Brain microvascular endothelial cell (primary cell): ENCODE measurements at regions not wholly inside any gene's neighbourhood (a gene's known extent, or its start where the extent isn't known, plus 50 kb on each side); places are given as distances from the start of the nearest gene placed in this dataset.
"Not testable (repeated sequence)": the region's sequence is repeated elsewhere in the genome, so short reads cannot be mapped to it uniquely, and the experiment has no call there.

ENCODE experiments used
- DNase-seq: peaks from one replicate; pipeline ENCODE4 v3.0.0-alpha.2; 2020
- H3K27ac ChIP-seq: fragments of 250-450 bp; sonication (Bioruptor Pico); 2 replicates; pipeline ENCODE4 v1.5.1; 2020; ENCODE audit warnings: mild to moderate bottlenecking, moderate library complexity
- H3K27me3 ChIP-seq: fragments of 250-450 bp; sonication (Bioruptor Pico); replicated peaks from 2 replicates; pipeline ENCODE4 v1.5.1; 2020; ENCODE audit warnings: mild to moderate bottlenecking
- H3K36me3 ChIP-seq: fragments of 250-450 bp; sonication (Bioruptor Pico); replicated peaks from 2 replicates; pipeline ENCODE4 v1.5.1; 2020; ENCODE audit warnings: mild to moderate bottlenecking
- H3K4me3 ChIP-seq: 2 replicates; pipeline ENCODE4 v1.5.1; 2011; ENCODE audit warnings: low read depth, mild to moderate bottlenecking, control low read depth, low read length, moderate library complexity
- in situ Hi-C: cut with HindIII; loops from 2 replicates; pipeline ENCODE4 v1.10.0; 2017; ENCODE audit warnings: low sequenced_read_pairs, low pct_ligation_motif_present
- TF ChIP-seq, protein P1 (sequence below): IDR thresholded peaks from 2 replicates; pipeline ENCODE4 v1.5.1; 2011; ENCODE audit warnings: low read depth, mild to moderate bottlenecking, moderate library complexity, low read length, control low read depth, inconsistent platforms; ENCODE audit errors: missing control alignments

DNA sequence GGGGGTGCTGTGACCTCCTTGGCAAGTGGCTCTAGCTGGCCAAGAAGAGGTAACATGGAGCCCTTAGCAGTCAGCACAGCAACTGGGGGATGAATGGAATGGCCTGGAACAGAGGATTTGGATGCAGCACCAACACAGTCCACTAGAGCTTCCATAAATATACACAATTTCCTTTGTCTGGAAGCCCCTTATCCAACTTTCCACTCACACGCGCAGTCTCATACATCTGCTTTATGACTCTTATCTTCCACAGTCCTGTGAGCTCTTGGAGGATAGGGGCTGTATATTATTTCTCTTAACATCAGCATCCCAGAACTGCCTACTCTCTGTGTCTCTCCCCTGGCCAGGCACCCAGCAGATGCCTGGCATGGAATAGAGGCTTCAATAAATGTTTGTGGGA, 235.6 kb upstream of the MAF start:
- TF ChIP-seq, protein P1, sequence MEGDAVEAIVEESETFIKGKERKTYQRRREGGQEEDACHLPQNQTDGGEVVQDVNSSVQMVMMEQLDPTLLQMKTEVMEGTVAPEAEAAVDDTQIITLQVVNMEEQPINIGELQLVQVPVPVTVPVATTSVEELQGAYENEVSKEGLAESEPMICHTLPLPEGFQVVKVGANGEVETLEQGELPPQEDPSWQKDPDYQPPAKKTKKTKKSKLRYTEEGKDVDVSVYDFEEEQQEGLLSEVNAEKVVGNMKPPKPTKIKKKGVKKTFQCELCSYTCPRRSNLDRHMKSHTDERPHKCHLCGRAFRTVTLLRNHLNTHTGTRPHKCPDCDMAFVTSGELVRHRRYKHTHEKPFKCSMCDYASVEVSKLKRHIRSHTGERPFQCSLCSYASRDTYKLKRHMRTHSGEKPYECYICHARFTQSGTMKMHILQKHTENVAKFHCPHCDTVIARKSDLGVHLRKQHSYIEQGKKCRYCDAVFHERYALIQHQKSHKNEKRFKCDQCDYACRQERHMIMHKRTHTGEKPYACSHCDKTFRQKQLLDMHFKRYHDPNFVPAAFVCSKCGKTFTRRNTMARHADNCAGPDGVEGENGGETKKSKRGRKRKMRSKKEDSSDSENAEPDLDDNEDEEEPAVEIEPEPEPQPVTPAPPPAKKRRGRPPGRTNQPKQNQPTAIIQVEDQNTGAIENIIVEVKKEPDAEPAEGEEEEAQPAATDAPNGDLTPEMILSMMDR = no peak
- in situ Hi-C loops = no loop called here
- DNase-seq = no peak
- no peaks in the 10 kb centered on the region for H3K36me3 ChIP-seq
- H3K27me3 ChIP-seq = no peaks in the 10 kb centered on the region
- no peak overlapping the region for H3K27ac ChIP-seq
- no peak overlapping the region for H3K4me3 ChIP-seq

DNA sequence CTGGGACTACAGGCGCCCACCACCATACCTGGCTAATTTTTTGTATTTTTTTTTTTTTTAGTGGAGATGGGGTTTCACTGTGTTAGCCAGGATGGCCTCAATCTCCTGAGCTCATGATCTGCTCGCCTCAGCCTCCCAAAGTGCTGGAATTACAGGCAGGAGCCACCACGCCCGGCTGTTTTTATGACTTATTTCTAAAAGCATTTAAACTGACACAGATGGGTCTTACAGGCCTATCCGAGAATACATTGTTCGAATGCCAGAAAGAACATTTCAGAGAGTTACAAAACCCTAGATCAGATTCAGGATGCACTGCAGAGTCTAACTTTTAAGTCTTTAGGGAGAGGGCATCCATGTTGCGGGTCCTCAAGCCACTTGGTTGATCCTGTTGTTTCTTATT, 234.7 kb upstream of the MAF start:
- Histone ChIP-seq H3K4me3 (no peak overlapping the region), H3K36me3 (no peaks in the 10 kb centered on the region), H3K27me3 (no peaks in the 10 kb centered on the region), H3K27ac (no peak overlapping the region)
- DNase-seq = no peak
- TF ChIP-seq, protein P1 = no peak
- in situ Hi-C loops = no loop called here

DNA sequence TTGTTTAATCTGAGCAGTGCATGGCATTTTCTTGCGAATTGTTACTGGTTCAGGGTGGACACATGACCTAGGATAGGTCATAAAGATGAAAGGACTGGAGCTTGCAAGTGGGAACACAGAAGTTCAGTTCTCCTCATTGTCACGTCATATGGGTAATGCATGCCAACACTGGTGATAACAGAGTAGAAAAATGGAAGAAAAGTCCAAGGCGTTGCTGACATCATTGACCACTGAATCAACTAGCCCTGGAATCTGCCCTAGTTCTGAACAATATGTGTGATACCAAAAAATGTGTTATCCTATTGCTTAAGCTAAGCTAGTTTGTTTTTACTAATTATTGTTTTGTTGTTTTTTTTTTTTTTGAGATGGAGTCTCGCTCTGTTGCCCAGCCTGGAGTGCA, 234.2 kb upstream of the MAF start:
- Histone ChIP-seq H3K4me3 (no peak overlapping the region), H3K27ac (no peak overlapping the region), H3K36me3 (no peaks in the 10 kb centered on the region), H3K27me3 (no peaks in the 10 kb centered on the region)
- in situ Hi-C loops = no loop called here
- no peak for DNase-seq
- TF ChIP-seq, protein P1 = no peak

DNA sequence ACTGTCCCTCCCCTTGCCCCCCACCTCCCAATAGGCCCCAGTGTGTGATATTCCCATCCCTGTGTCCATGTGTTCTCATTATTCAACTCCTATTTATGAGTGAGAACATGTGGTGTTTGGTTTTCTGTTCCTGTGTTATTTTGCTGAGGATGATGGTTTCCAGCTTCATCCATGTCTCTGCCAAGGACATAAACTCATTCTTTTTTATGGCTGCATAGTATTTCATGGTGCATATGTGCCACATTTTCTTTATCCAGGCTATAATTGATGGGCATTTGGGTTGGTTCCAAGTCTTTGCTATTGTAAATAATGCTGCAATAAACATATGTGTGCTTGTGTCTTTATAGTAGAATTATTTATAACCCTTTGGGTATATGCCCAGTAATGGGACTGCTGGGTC, 233.5 kb upstream of the MAF start:
- H3K4me3 ChIP-seq, H3K27me3 ChIP-seq, H3K36me3 ChIP-seq, DNase-seq, in situ Hi-C loops, H3K27ac ChIP-seq: not testable (repeated sequence)

DNA sequence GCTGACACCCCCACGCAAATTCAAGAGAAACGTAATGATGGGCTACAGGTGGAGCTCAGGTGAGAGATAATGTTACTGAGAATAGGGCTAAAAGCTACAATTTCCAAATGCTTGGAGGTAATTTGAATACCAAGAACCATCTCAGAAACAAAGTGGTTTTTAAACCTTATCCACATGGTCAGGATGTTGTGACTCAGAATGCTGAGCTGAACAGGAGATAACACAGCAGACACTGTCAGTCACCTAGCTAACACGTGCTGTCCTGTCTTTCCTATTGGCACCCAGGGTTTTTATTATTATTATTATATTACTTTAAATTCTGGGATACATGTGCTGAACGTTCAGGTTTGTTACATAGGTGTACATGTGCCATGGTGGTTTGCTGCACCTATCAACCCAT, 233.0 kb upstream of the MAF start:
- in situ Hi-C loops = no loop called here
- Histone ChIP-seq H3K36me3 (no peaks in the 10 kb centered on the region), H3K27me3 (no peaks in the 10 kb centered on the region), H3K27ac (no peak overlapping the region), H3K4me3 (no peak overlapping the region)
- DNase-seq = peak; percentile 12
- TF ChIP-seq, protein P1 = no peak

DNA sequence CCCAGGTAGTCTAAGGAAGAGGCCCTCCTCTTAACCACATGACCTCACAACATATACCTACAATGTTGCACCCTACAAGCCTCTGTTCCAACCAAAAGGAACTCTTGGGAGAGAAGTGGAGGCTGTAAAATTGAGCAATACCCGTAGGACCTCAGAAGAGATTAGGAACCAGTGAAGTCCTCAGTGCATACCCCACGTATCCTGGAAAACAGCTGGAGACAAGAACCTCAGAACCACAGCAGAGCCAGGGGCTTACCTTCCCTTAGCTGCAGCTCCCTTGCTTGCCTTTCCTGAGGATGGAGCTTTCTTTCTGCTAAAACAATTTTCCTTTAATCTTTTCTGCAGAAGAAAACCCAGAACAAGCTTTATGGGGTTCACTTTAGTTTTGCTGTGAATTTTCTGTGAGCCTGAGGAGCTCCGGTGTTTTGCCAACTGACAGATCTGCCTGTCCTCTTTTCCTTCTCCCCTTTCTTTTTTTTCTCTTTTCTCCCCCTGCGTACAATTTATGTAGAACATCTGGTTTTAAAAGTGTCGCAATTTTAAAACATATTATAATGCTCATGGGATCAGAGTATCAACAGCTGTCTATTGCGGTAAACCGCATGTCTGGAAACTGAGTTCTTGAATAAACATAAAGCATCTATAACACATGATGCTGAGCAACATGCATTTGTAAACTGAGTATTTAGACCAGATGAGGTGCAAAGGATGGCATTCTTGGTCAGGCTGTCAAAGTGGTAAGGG, 226.4 kb upstream of the MAF start:
- no peaks in the 10 kb centered on the region for H3K27me3 ChIP-seq
- TF ChIP-seq, protein P1 = no peak
- in situ Hi-C loops = no loop called here

More for the DNA sequence above, 226.4 kb upstream of the MAF start:
- Histone ChIP-seq H3K36me3 (no peaks in the 10 kb centered on the region), H3K27ac (no peak overlapping the region), H3K4me3 (no peak overlapping the region)
- no peak for DNase-seq
